ENCODE measurements at regions not wholly inside any gene's neighbourhood (a gene's known extent, or its start where the extent isn't known, plus 50 kb on each side); places are given as distances from the start of the nearest gene placed in this dataset.

GRCh38 chr6:74657011-74657410 lies 548.8 kb downstream of the COL12A1 start:
- no peak overlapping the region for H3K27ac ChIP-seq (ENCODE audit: low read depth, low read length)
- H3K9me3 ChIP-seq (ENCODE audit: control insufficient read depth in 3 of 3, low read length in 3 of 3): no peaks in the 10 kb centered on the region
- no peaks in the 10 kb centered on the region for H3K36me3 ChIP-seq (ENCODE audit: control insufficient read depth in 3 of 3, insufficient read depth in 3 of 3, low read length in 3 of 3)
- H3K4me1 ChIP-seq (ENCODE audit: control insufficient read depth in 3 of 3, insufficient read depth in 3 of 3, low read length in 3 of 3): no peaks in the 10 kb centered on the region
- H3K4me3 ChIP-seq (ENCODE audit: low read length in 3 of 3): no peak overlapping the region
- no peak overlapping the region for H3K9ac ChIP-seq (ENCODE audit: low read depth in 1 of 3, low read length in 3 of 3)
- no peaks in the 10 kb centered on the region for H3K27me3 ChIP-seq (ENCODE audit: control insufficient read depth in 3 of 3, insufficient read depth in 3 of 3, low read length in 3 of 3)

DNA sequence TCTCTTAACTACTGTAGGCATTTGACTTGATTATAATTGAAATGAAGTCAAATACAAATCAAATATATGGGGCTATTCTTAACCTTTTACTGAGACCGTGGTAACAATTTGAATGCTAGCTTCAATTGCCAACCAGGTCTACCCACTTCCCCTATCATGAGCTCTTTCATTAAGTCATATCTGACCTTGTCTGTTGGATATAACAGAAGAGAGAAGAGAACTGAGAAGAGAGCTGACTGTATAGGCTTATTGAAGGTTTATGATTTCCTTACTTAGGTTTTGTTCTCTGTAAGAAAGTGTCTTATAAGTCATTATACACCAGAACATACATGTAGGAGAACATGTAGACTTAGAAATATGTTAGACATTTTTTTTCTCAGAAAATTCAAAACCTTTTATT lies 549.4 kb downstream of the COL12A1 start:
- Histone ChIP-seq H3K27ac (ENCODE audit: low read depth, low read length) (no peak overlapping the region), H3K27me3 (ENCODE audit: control insufficient read depth in 3 of 3, insufficient read depth in 3 of 3, low read length in 3 of 3) (no peaks in the 10 kb centered on the region), H3K36me3 (ENCODE audit: control insufficient read depth in 3 of 3, insufficient read depth in 3 of 3, low read length in 3 of 3) (no peaks in the 10 kb centered on the region), H3K4me3 (ENCODE audit: low read length in 3 of 3) (no peak overlapping the region), H3K4me1 (ENCODE audit: control insufficient read depth in 3 of 3, insufficient read depth in 3 of 3, low read length in 3 of 3) (no peaks in the 10 kb centered on the region), H3K9ac (ENCODE audit: low read depth in 1 of 3, low read length in 3 of 3) (no peak overlapping the region), H3K9me3 (ENCODE audit: control insufficient read depth in 3 of 3, low read length in 3 of 3) (no peaks in the 10 kb centered on the region)

DNA sequence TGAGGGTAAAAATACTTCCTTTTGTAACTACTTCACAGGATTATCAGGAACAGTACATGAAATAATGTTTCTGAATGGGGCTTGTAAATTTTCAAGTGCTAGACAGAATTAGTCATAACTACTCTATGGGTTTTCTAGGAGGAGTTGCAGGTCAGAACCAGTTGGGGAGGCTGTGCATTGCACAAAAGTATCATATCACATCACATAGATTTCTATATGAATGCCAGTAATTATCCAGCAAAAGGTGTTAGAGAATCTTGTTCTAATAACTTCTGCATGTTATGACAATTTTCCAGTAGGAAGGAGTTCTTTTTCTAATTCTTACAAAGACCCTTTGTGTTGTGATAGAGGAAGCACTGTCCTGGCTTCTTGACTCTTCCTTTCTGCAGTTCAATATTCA lies 551.6 kb downstream of the COL12A1 start:
- H3K27me3 ChIP-seq (ENCODE audit: control insufficient read depth in 3 of 3, insufficient read depth in 3 of 3, low read length in 3 of 3): no peaks in the 10 kb centered on the region
- no peaks in the 10 kb centered on the region for H3K36me3 ChIP-seq (ENCODE audit: control insufficient read depth in 3 of 3, insufficient read depth in 3 of 3, low read length in 3 of 3)
- H3K4me1 ChIP-seq (ENCODE audit: control insufficient read depth in 3 of 3, insufficient read depth in 3 of 3, low read length in 3 of 3): no peaks in the 10 kb centered on the region
- no peak overlapping the region for H3K4me3 ChIP-seq (ENCODE audit: low read length in 3 of 3)
- H3K9ac ChIP-seq (ENCODE audit: low read depth in 1 of 3, low read length in 3 of 3): no peak overlapping the region
- H3K27ac ChIP-seq (ENCODE audit: low read depth, low read length): no peak overlapping the region
- H3K9me3 ChIP-seq (ENCODE audit: control insufficient read depth in 3 of 3, low read length in 3 of 3): no peaks in the 10 kb centered on the region

DNA sequence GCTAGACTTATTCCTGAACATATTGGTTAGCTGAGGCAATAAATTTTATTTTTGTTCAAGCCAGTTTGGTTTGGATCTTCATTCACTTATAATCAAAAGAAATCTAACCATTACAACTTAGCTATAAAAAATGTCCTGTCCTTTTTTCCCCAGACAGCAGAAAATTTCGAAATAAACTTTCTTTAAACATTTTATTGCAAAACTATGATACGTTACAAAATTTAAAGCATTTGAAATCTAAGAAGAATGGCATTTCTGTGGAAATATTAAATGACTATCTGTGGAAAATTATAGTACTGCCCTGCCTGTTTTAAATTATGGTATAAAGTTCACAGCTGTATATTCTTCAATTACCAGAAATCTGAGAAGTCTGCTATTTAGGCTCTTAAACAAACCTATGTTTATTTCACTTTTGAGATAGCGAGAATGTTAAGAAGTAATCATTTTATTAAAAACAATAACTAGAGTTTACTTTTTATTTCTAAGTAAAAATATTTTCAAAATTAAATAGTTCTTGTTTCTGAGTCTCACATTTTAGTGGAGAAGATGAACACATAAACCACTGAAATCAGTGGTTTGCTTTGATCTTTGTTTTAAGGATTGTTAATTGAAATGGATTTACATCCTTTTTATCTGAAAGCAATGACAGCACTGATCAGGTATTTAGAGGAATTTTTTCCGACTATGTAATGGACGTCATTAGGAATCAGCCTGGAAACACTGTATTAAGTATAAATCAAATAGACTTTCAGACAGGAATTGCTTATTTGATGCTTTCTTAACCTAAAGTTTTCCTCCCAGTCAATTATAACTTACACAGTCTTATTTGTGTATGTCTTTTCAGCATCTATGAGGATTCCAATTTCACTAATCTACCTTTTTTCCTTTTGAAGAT lies 553.7 kb downstream of the COL12A1 start:
- no peak overlapping the region for H3K9ac ChIP-seq (ENCODE audit: low read depth in 1 of 3, low read length in 3 of 3)
- H3K36me3 ChIP-seq (ENCODE audit: control insufficient read depth in 3 of 3, insufficient read depth in 3 of 3, low read length in 3 of 3): no peaks in the 10 kb centered on the region
- H3K4me1 ChIP-seq (ENCODE audit: control insufficient read depth in 3 of 3, insufficient read depth in 3 of 3, low read length in 3 of 3): no peaks in the 10 kb centered on the region
- H3K4me3 ChIP-seq (ENCODE audit: low read length in 3 of 3): no peak overlapping the region
- no peak overlapping the region for H3K27ac ChIP-seq (ENCODE audit: low read depth, low read length)
- no peaks in the 10 kb centered on the region for H3K9me3 ChIP-seq (ENCODE audit: control insufficient read depth in 3 of 3, low read length in 3 of 3)
- no peaks in the 10 kb centered on the region for H3K27me3 ChIP-seq (ENCODE audit: control insufficient read depth in 3 of 3, insufficient read depth in 3 of 3, low read length in 3 of 3)

DNA sequence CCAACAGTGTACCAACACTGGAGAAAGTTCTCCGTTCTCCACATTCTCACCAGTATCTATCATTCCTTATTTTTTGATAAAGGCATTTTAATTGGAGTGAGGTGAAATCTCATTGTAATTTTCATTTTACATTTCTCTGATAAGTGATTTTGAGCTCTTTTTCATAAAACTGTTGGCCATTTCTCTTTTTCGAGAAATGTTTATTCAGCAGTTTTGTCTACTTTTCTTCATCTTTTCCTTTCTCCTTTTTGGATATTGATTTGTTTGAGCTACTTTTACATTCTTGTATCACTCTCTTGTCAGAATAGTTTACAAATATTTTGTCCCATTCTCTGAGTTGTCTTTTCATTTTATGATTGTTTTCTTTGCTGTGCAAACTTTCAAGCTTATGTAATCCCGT lies 555.2 kb downstream of the COL12A1 start:
- no peaks in the 10 kb centered on the region for H3K36me3 ChIP-seq (ENCODE audit: control insufficient read depth in 3 of 3, insufficient read depth in 3 of 3, low read length in 3 of 3)
- H3K9ac ChIP-seq (ENCODE audit: low read depth in 1 of 3, low read length in 3 of 3): no peak overlapping the region
- peaks cover 0 to 2% (median 0%) of the 10 kb centered on the region in 3 donors for H3K27me3 ChIP-seq (ENCODE audit: control insufficient read depth in 3 of 3, insufficient read depth in 3 of 3, low read length in 3 of 3)
- no peak overlapping the region for H3K27ac ChIP-seq (ENCODE audit: low read depth, low read length)
- peaks cover 0 to 3% (median 0%) of the 10 kb centered on the region in 3 donors for H3K9me3 ChIP-seq (ENCODE audit: control insufficient read depth in 3 of 3, low read length in 3 of 3)
- no peak overlapping the region for H3K4me3 ChIP-seq (ENCODE audit: low read length in 3 of 3)
- no peaks in the 10 kb centered on the region for H3K4me1 ChIP-seq (ENCODE audit: control insufficient read depth in 3 of 3, insufficient read depth in 3 of 3, low read length in 3 of 3)

DNA sequence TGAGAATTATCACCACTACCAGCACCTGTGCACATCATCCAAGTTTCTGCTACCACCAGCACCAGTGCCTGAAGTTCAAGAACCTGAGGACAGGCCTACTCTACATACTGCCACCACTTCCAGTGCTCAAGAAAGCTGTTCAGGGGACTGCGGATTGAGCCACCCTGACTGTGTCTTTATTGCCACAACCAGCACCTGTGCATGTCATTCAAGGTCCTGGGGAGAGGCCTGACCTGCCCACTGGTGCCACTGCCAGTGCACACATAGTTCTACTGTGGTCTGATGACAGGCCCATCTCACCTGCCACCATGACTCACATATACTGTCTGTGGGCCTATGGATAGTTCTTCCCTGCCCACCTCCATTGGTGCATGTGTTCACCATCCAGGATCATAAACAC lies 559.4 kb downstream of the COL12A1 start:
- no peak overlapping the region for H3K4me3 ChIP-seq (ENCODE audit: low read length in 3 of 3)
- peaks cover 0 to 3% (median 0%) of the 10 kb centered on the region in 3 donors for H3K9me3 ChIP-seq (ENCODE audit: control insufficient read depth in 3 of 3, low read length in 3 of 3)
- no peak overlapping the region for H3K27ac ChIP-seq (ENCODE audit: low read depth, low read length)
- H3K4me1 ChIP-seq (ENCODE audit: control insufficient read depth in 3 of 3, insufficient read depth in 3 of 3, low read length in 3 of 3): no peaks in the 10 kb centered on the region
- H3K9ac ChIP-seq (ENCODE audit: low read depth in 1 of 3, low read length in 3 of 3): no peak overlapping the region
- H3K36me3 ChIP-seq (ENCODE audit: control insufficient read depth in 3 of 3, insufficient read depth in 3 of 3, low read length in 3 of 3): no peaks in the 10 kb centered on the region
- peaks cover 0 to 2% (median 0%) of the 10 kb centered on the region in 3 donors for H3K27me3 ChIP-seq (ENCODE audit: control insufficient read depth in 3 of 3, insufficient read depth in 3 of 3, low read length in 3 of 3)

- Histone ChIP-seq H3K27me3 (ENCODE audit: control insufficient read depth in 3 of 3, insufficient read depth in 3 of 3, low read length in 3 of 3) (peaks cover 0 to 2% (median 0%) of the 10 kb centered on the region in 3 donors), H3K9ac (ENCODE audit: low read depth in 1 of 3, low read length in 3 of 3) (no peak overlapping the region), H3K27ac (ENCODE audit: low read depth, low read length) (no peak overlapping the region), H3K4me3 (ENCODE audit: low read length in 3 of 3) (no peak overlapping the region), H3K36me3 (ENCODE audit: control insufficient read depth in 3 of 3, insufficient read depth in 3 of 3, low read length in 3 of 3) (no peaks in the 10 kb centered on the region), H3K4me1 (ENCODE audit: control insufficient read depth in 3 of 3, insufficient read depth in 3 of 3, low read length in 3 of 3) (no peaks in the 10 kb centered on the region), H3K9me3 (ENCODE audit: control insufficient read depth in 3 of 3, low read length in 3 of 3) (peaks cover 0 to 3% (median 0%) of the 10 kb centered on the region in 3 donors)
These were observed 560.6 kb downstream of the COL12A1 start for GRCh38 chr6:74645108-74645849.

GRCh38 chr6:74642101-74642500 lies 563.8 kb downstream of the COL12A1 start:
- Histone ChIP-seq H3K27me3 (ENCODE audit: control insufficient read depth in 3 of 3, insufficient read depth in 3 of 3, low read length in 3 of 3) (peaks cover 0 to 2% (median 0%) of the 10 kb centered on the region in 3 donors), H3K36me3 (ENCODE audit: control insufficient read depth in 3 of 3, insufficient read depth in 3 of 3, low read length in 3 of 3) (no peaks in the 10 kb centered on the region)

DNA sequence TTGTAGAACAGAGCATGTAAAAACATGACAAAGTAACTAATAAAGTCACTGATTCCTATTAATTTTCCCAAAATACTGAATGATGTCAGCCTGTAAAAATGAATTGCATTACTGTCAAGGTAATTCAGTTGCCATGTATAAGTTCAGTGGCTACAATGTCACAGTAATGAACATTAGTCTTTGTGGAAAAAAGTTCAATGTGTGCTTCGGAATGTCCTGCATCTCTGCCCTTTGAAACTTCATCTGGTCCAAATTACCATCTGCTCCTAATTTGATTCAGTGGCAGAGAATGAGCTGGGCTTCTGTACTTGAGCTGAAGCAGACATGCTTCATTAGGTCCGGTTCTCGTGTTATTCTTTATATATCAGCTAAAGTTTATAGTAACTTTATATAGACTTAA lies 567.4 kb downstream of the COL12A1 start:
- Histone ChIP-seq H3K27ac (ENCODE audit: low read depth, low read length) (no peak overlapping the region), H3K4me3 (ENCODE audit: low read length in 3 of 3) (no peak overlapping the region), H3K9ac (ENCODE audit: low read depth in 1 of 3, low read length in 3 of 3) (no peak overlapping the region), H3K4me1 (ENCODE audit: control insufficient read depth in 3 of 3, insufficient read depth in 3 of 3, low read length in 3 of 3) (no peaks in the 10 kb centered on the region), H3K27me3 (ENCODE audit: control insufficient read depth in 3 of 3, insufficient read depth in 3 of 3, low read length in 3 of 3) (no peaks in the 10 kb centered on the region), H3K9me3 (ENCODE audit: control insufficient read depth in 3 of 3, low read length in 3 of 3) (no peaks in the 10 kb centered on the region), H3K36me3 (ENCODE audit: control insufficient read depth in 3 of 3, insufficient read depth in 3 of 3, low read length in 3 of 3) (no peaks in the 10 kb centered on the region)

More at GRCh38 chr6:74642101-74642500, 563.8 kb downstream of the COL12A1 start:
- Histone ChIP-seq H3K27ac (ENCODE audit: low read depth, low read length) (no peak overlapping the region), H3K4me3 (ENCODE audit: low read length in 3 of 3) (no peak overlapping the region), H3K9me3 (ENCODE audit: control insufficient read depth in 3 of 3, low read length in 3 of 3) (peaks cover 0 to 3% (median 0%) of the 10 kb centered on the region in 3 donors), H3K9ac (ENCODE audit: low read depth in 1 of 3, low read length in 3 of 3) (no peak overlapping the region), H3K4me1 (ENCODE audit: control insufficient read depth in 3 of 3, insufficient read depth in 3 of 3, low read length in 3 of 3) (no peaks in the 10 kb centered on the region)

Measured in skeletal muscle tissue (tissue), 3 donors.